HG03469 (cell line): ENCODE measurements at regions not wholly inside any gene's neighbourhood (a gene's known extent, or its start where the extent isn't known, plus 50 kb on each side); places are given as distances from the start of the nearest gene placed in this dataset.
"Not testable (repeated sequence)": the region's sequence is repeated elsewhere in the genome, so short reads cannot be mapped to it uniquely, and the experiment has no call there.

Experiments
- ATAC-seq: cut with Tn5 transposase; IDR thresholded peaks from one replicate; pipeline ENCODE4 v1.9.1; 2021; ENCODE audit warnings: mild to moderate bottlenecking, moderate library complexity, moderate number of reproducible peaks; ENCODE audit not compliant: unreplicated experiment

- ATAC-seq, result not testable (repeated sequence)
Measured at GRCh38 chr9:42370172-42370571, 186.7 kb downstream of the SPATA31A6 start.

GRCh38 chr9:42371417-42371816 is 188.0 kb downstream of the SPATA31A6 start:
- not testable (repeated sequence) for ATAC-seq

- not testable (repeated sequence) for ATAC-seq
Measured at GRCh38 chr9:42377530-42378417, 194.3 kb downstream of the SPATA31A6 start.

- ATAC-seq, result no peak
Measured at GRCh38 chr9:42378418-42378815, 195.0 kb downstream of the SPATA31A6 start.

GRCh38 chr9:42379602-42380001 is 196.1 kb downstream of the SPATA31A6 start:
- ATAC-seq, result not testable (repeated sequence)

GRCh38 chr9:42384585-42384984 is 201.1 kb downstream of the SPATA31A6 start:
- not testable (repeated sequence) for ATAC-seq

GRCh38 chr9:42385574-42386120 is 202.2 kb downstream of the SPATA31A6 start:
- not testable (repeated sequence) for ATAC-seq

GRCh38 chr9:42386477-42386876 is 203.0 kb downstream of the SPATA31A6 start:
- no peak for ATAC-seq

- ATAC-seq, result no peak
Measured at GRCh38 chr9:42388146-42388690, 204.8 kb downstream of the SPATA31A6 start.

- ATAC-seq, result no peak
Measured at GRCh38 chr9:42388846-42389245, 205.4 kb downstream of the SPATA31A6 start.

GRCh38 chr9:42392773-42393455 is 209.5 kb downstream of the SPATA31A6 start:
- ATAC-seq, result not testable (repeated sequence)

- ATAC-seq, result no peak
Measured at GRCh38 chr9:42396318-42396717, 212.9 kb downstream of the SPATA31A6 start.

- ATAC-seq, result not testable (repeated sequence)
Measured at GRCh38 chr9:42397336-42397735, 213.9 kb downstream of the SPATA31A6 start.

GRCh38 chr9:42402919-42403318 is 219.5 kb downstream of the SPATA31A6 start:
- ATAC-seq, result not testable (repeated sequence)

- ATAC-seq, result not testable (repeated sequence)
Measured at GRCh38 chr9:42409581-42409980, 226.1 kb downstream of the SPATA31A6 start.

- ATAC-seq, result not testable (repeated sequence)
Measured at GRCh38 chr9:42412354-42412753, 228.9 kb downstream of the SPATA31A6 start.

GRCh38 chr9:42414865-42415264 is 231.4 kb downstream of the SPATA31A6 start:
- ATAC-seq, result not testable (repeated sequence)

- ATAC-seq, result not testable (repeated sequence)
Measured at GRCh38 chr9:42419652-42420051, 236.2 kb downstream of the SPATA31A6 start.

- ATAC-seq, result not testable (repeated sequence)
Measured at GRCh38 chr9:42420324-42420723, 236.9 kb downstream of the SPATA31A6 start.

GRCh38 chr9:42421630-42422029 is 238.2 kb downstream of the SPATA31A6 start:
- not testable (repeated sequence) for ATAC-seq
